H9 (cell line): ENCODE measurements at regions not wholly inside any gene's neighbourhood (a gene's known extent, or its start where the extent isn't known, plus 50 kb on each side); places are given as distances from the start of the nearest gene placed in this dataset.

ENCODE experiments used
- DNase-seq: peaks from one replicate; pipeline ENCODE4 v3.0.0-alpha.2; 2017
- H2AFZ ChIP-seq: one replicate; pipeline ENCODE4 v1.6.1; 2013; ENCODE audit warnings: mild to moderate bottlenecking, low read length, control low read depth, moderate library complexity
- H2AK5ac ChIP-seq: 2 replicates; pipeline ENCODE4 v1.6.1; 2013; ENCODE audit warnings: low read length, control low read depth, mixed read lengths; ENCODE audit not compliant: insufficient read length
- H2BK120ac ChIP-seq: one replicate; pipeline ENCODE4 v1.6.1; 2013; ENCODE audit warnings: low read depth, mild to moderate bottlenecking, low read length, control low read depth, inconsistent platforms; ENCODE audit not compliant: poor library complexity, severe bottlenecking
- H2BK12ac ChIP-seq: 2 replicates; pipeline ENCODE4 v1.6.1; 2013; ENCODE audit warnings: low read length, control low read depth, mixed read lengths, low read depth; ENCODE audit not compliant: insufficient read length
- H2BK15ac ChIP-seq: 2 replicates; pipeline ENCODE4 v1.6.1; 2013; ENCODE audit warnings: low read depth, low read length, control low read depth
- H2BK20ac ChIP-seq: one replicate; pipeline ENCODE4 v1.6.1; 2013; ENCODE audit warnings: low read depth, mild to moderate bottlenecking, low read length, control low read depth, inconsistent platforms; ENCODE audit not compliant: poor library complexity, severe bottlenecking
- H2BK5ac ChIP-seq: 2 replicates; pipeline ENCODE4 v1.6.1; 2013; ENCODE audit warnings: low read length, control low read depth, mixed read lengths; ENCODE audit not compliant: insufficient read length
- H3K14ac ChIP-seq: 2 replicates; pipeline ENCODE4 v1.6.1; 2013; ENCODE audit warnings: low read length, control low read depth; ENCODE audit not compliant: insufficient read depth
- H3K18ac ChIP-seq: 2 replicates; pipeline ENCODE4 v1.6.1; 2013; ENCODE audit warnings: low read depth, mild to moderate bottlenecking, mixed read lengths, low read length, control low read depth; ENCODE audit not compliant: insufficient read length
- H3K23ac ChIP-seq: 2 replicates; pipeline ENCODE4 v1.6.1; 2013; ENCODE audit warnings: low read length, control low read depth, mixed read lengths, low read depth; ENCODE audit not compliant: insufficient read length
- H3K23me2 ChIP-seq: 2 replicates; pipeline ENCODE4 v1.6.1; 2013; ENCODE audit warnings: low read depth, mild to moderate bottlenecking, mixed read lengths, low read length, control low read depth; ENCODE audit not compliant: insufficient read length, poor library complexity, severe bottlenecking
- H3K27ac ChIP-seq: 2 replicates; pipeline ENCODE4 v1.5.1; 2013; ENCODE audit warnings: low read length, control low read depth, mixed read lengths, low read depth; ENCODE audit not compliant: insufficient read length
- H3K27me3 ChIP-seq: 2 replicates; pipeline ENCODE4 v1.6.1; 2013; ENCODE audit warnings: low read length, control low read depth, inconsistent platforms; ENCODE audit not compliant: insufficient read depth
- H3K4ac ChIP-seq: 2 replicates; pipeline ENCODE4 v1.6.1; 2013; ENCODE audit warnings: low read depth, mild to moderate bottlenecking, control low read depth, inconsistent platforms, low read length, moderate library complexity
- H3K4me1 ChIP-seq: 2 replicates; pipeline ENCODE4 v1.6.1; 2013; ENCODE audit warnings: low read length, control low read depth, inconsistent platforms; ENCODE audit not compliant: insufficient read depth
- H3K4me2 ChIP-seq: 2 replicates; pipeline ENCODE4 v1.6.1; 2013; ENCODE audit warnings: low read length, control low read depth, mixed read lengths; ENCODE audit not compliant: insufficient read length, insufficient read depth
- H3K56ac ChIP-seq: 2 replicates; pipeline ENCODE4 v1.6.1; 2013; ENCODE audit warnings: low read depth, mild to moderate bottlenecking, mixed read lengths, low read length, control low read depth; ENCODE audit not compliant: insufficient read length
- H3K79me1 ChIP-seq: 2 replicates; pipeline ENCODE4 v1.6.1; 2013; ENCODE audit warnings: low read depth, mild to moderate bottlenecking, moderate library complexity, low read length, control low read depth, inconsistent platforms; ENCODE audit not compliant: insufficient read depth, poor library complexity, severe bottlenecking
- H3K79me2 ChIP-seq: 2 replicates; pipeline ENCODE4 v1.6.1; 2013; ENCODE audit warnings: low read length, control low read depth, inconsistent platforms; ENCODE audit not compliant: insufficient read depth
- H3K9ac ChIP-seq: 2 replicates; pipeline ENCODE4 v1.6.1; 2013; ENCODE audit warnings: low read length, control low read depth, mixed read lengths; ENCODE audit not compliant: insufficient read length; ENCODE audit errors: extremely low read depth
- H3K9me3 ChIP-seq: one replicate; pipeline ENCODE4 v1.6.1; 2013; ENCODE audit warnings: low read depth, low read length, inconsistent platforms; ENCODE audit not compliant: control insufficient read depth
- H3T11ph ChIP-seq: one replicate; pipeline ENCODE4 v1.6.1; 2013; ENCODE audit warnings: mild to moderate bottlenecking, low read length, control low read depth, inconsistent platforms
- H4K20me1 ChIP-seq: one replicate; pipeline ENCODE4 v1.6.1; 2013; ENCODE audit not compliant: control insufficient read depth, insufficient read length, insufficient read depth
- H4K5ac ChIP-seq: 2 replicates; pipeline ENCODE4 v1.6.1; 2013; ENCODE audit warnings: low read depth, mild to moderate bottlenecking, mixed read lengths, low read length, control low read depth; ENCODE audit not compliant: insufficient read length
- H4K8ac ChIP-seq: replicated peaks from 2 replicates; pipeline ENCODE4 v1.6.1; 2013; ENCODE audit warnings: low read length, control low read depth, mixed read lengths, low read depth; ENCODE audit not compliant: insufficient read length
- H4K91ac ChIP-seq: 2 replicates; pipeline ENCODE4 v1.6.1; 2013; ENCODE audit warnings: low read depth, mild to moderate bottlenecking, moderate library complexity, mixed read lengths, low read length, control low read depth; ENCODE audit not compliant: insufficient read length
- H3K27ac Mint-ChIP-seq, 3 experiments: 2 replicates in 2 of 3; 3 replicates in 1 of 3; pipeline ENCODE4 v1.8.0; 2020 to 2021; ENCODE audit warnings: mixed read lengths in 3 of 3, mild to moderate bottlenecking in 1 of 3, moderate library complexity in 1 of 3
- H3K27me3 Mint-ChIP-seq: 2 replicates; pipeline ENCODE4 v1.8.0; 2021; ENCODE audit warnings: low read depth, mild to moderate bottlenecking, moderate library complexity, mixed read lengths
- H3K36me3 Mint-ChIP-seq, 3 experiments: 2 replicates in 2 of 3; 3 replicates in 1 of 3; pipeline ENCODE4 v1.8.0; 2020 to 2021; ENCODE audit warnings: low read depth in 3 of 3, mixed read lengths in 3 of 3; ENCODE audit not compliant: insufficient read depth in 1 of 3
- H3K4me1 Mint-ChIP-seq, 2 experiments: 2 replicates each; pipeline ENCODE4 v1.8.0; 2020; ENCODE audit warnings: mixed read lengths in 2 of 2
- H3K4me3 Mint-ChIP-seq, 2 experiments: 2 replicates in 1 of 2; 3 replicates in 1 of 2; pipeline ENCODE4 v1.8.0; 2020 to 2021; ENCODE audit warnings: mild to moderate bottlenecking in 2 of 2, mixed read lengths in 2 of 2, moderate library complexity in 1 of 2
- H3K9me3 Mint-ChIP-seq, 2 experiments: 2 replicates in 1 of 2; 3 replicates in 1 of 2; pipeline ENCODE4 v1.8.0; 2020; ENCODE audit warnings: mild to moderate bottlenecking in 2 of 2, mixed read lengths in 2 of 2, moderate library complexity in 1 of 2
- CTCF ChIP-seq: fragments of 200-600 bp; sonication (generic); conservative IDR thresholded peaks from 3 replicates; pipeline ENCODE4 v1.8.0; 2021; ENCODE audit warnings: antibody characterized with exemption, mild to moderate bottlenecking
- WGBS: extraction: QIAGEN DNeasy Blood & Tissue Kit; methylation state at CpG from one replicate; pipeline ENCODE4 v1.1.7; 2013; ENCODE audit warnings: missing lambda C conversion rate, low lambda C conversion rate, mixed read lengths; ENCODE audit not compliant: insufficient read length; ENCODE audit errors: extremely low coverage; 5-methylcytosine and 5-hydroxymethylcytosine counted together

GRCh38 chr17:65418622-65419021 is 142.8 kb downstream of the AXIN2 start:
- Histone ChIP-seq H3K79me1 (no peaks in the 10 kb centered on the region), H2BK120ac (no peak overlapping the region), H2AK5ac (no peak overlapping the region), H3K23me2 (no peaks in the 10 kb centered on the region), H3K27ac (no peak overlapping the region), H3K4ac (no peak overlapping the region), H3K79me2 (no peaks in the 10 kb centered on the region), H3K4me2 (no peak overlapping the region), H2BK5ac (no peak overlapping the region), H3K14ac (no peak overlapping the region), H4K20me1 (no peaks in the 10 kb centered on the region), H3K18ac (no peak overlapping the region), H3T11ph (no peak overlapping the region), H3K23ac (no peak overlapping the region), H3K4me1 (no peaks in the 10 kb centered on the region), H2AFZ (no peak overlapping the region), H2BK20ac (no peak overlapping the region), H3K9ac (no peak overlapping the region), H2BK15ac (no peak overlapping the region), H4K8ac (no peak overlapping the region), H2BK12ac (no peak overlapping the region), H4K5ac (no peak overlapping the region), H3K9me3 (no peaks in the 10 kb centered on the region), H3K56ac (no peak overlapping the region), H3K27me3 (no peaks in the 10 kb centered on the region), H4K91ac (no peak overlapping the region)
- no peak for TF ChIP-seq CTCF
- H3K27ac Mint-ChIP-seq = no peak overlapping the region
- peaks cover 9 to 14% of the 10 kb centered on the region in 2 experiments for H3K9me3 Mint-ChIP-seq
- H3K4me1 Mint-ChIP-seq = no peaks in the 10 kb centered on the region
- no CpG with 5 or more reads among the region's 3 CpGs for WGBS
- peaks cover 0 to 6% (median 0%) of the 10 kb centered on the region in 3 experiments; a peak in 2 of 7 replicates for H3K36me3 Mint-ChIP-seq
- no peak overlapping the region for H3K4me3 Mint-ChIP-seq
- no peaks in the 10 kb centered on the region for H3K27me3 Mint-ChIP-seq
- DNase-seq = no peak
